ENCODE measurements at regions not wholly inside any gene's neighbourhood (a gene's known extent, or its start where the extent isn't known, plus 50 kb on each side); places are given as distances from the start of the nearest gene placed in this dataset.

- Histone ChIP-seq H3K27me3 (ENCODE audit: control insufficient read depth, insufficient read depth, low read length) (no peaks in the 10 kb centered on the region), H3K9me3 (ENCODE audit: control insufficient read depth, low read depth, low read length) (no peaks in the 10 kb centered on the region), H3K4me1 (ENCODE audit: control insufficient read depth, low read depth, low read length) (no peaks in the 10 kb centered on the region), H3K4me3 (ENCODE audit: low read length) (no peak overlapping the region), H3K36me3 (ENCODE audit: control insufficient read depth, low read depth, low read length) (no peaks in the 10 kb centered on the region), H3K9ac (ENCODE audit: low read length) (no peak overlapping the region), H3K27ac (ENCODE audit: low read length) (no peak overlapping the region)
Measured at GRCh38 chr11:116563028-116563711, 209.6 kb downstream of the BUD13 start.

- no peak overlapping the region for H3K4me3 ChIP-seq (ENCODE audit: low read length)
- no peak overlapping the region for H3K27ac ChIP-seq (ENCODE audit: low read length)
- H3K27me3 ChIP-seq (ENCODE audit: control insufficient read depth, insufficient read depth, low read length), result no peaks in the 10 kb centered on the region
- no peaks in the 10 kb centered on the region for H3K4me1 ChIP-seq (ENCODE audit: control insufficient read depth, low read depth, low read length)
- no peak overlapping the region for H3K9ac ChIP-seq (ENCODE audit: low read length)
- no peaks in the 10 kb centered on the region for H3K36me3 ChIP-seq (ENCODE audit: control insufficient read depth, low read depth, low read length)
- H3K9me3 ChIP-seq (ENCODE audit: control insufficient read depth, low read depth, low read length), result no peaks in the 10 kb centered on the region
Measured at GRCh38 chr11:116560589-116560988, 212.2 kb downstream of the BUD13 start.

GRCh38 chr11:116558504-116559211 is 214.1 kb downstream of the BUD13 start:
- H3K4me3 ChIP-seq (ENCODE audit: low read length), result no peak overlapping the region
- H3K9me3 ChIP-seq (ENCODE audit: control insufficient read depth, low read depth, low read length), result no peaks in the 10 kb centered on the region
- no peak overlapping the region for H3K9ac ChIP-seq (ENCODE audit: low read length)
- H3K4me1 ChIP-seq (ENCODE audit: control insufficient read depth, low read depth, low read length), result no peaks in the 10 kb centered on the region
- no peak overlapping the region for H3K27ac ChIP-seq (ENCODE audit: low read length)
- H3K36me3 ChIP-seq (ENCODE audit: control insufficient read depth, low read depth, low read length), result no peaks in the 10 kb centered on the region
- H3K27me3 ChIP-seq (ENCODE audit: control insufficient read depth, insufficient read depth, low read length), result no peaks in the 10 kb centered on the region

- Histone ChIP-seq H3K27me3 (ENCODE audit: control insufficient read depth, insufficient read depth, low read length) (no peaks in the 10 kb centered on the region), H3K36me3 (ENCODE audit: control insufficient read depth, low read depth, low read length) (no peaks in the 10 kb centered on the region), H3K4me1 (ENCODE audit: control insufficient read depth, low read depth, low read length) (no peaks in the 10 kb centered on the region), H3K27ac (ENCODE audit: low read length) (no peak overlapping the region), H3K4me3 (ENCODE audit: low read length) (no peak overlapping the region), H3K9ac (ENCODE audit: low read length) (no peak overlapping the region), H3K9me3 (ENCODE audit: control insufficient read depth, low read depth, low read length) (no peaks in the 10 kb centered on the region)
Measured at GRCh38 chr11:116557282-116557681, 215.5 kb downstream of the BUD13 start.

GRCh38 chr11:116556483-116556882 is 216.3 kb downstream of the BUD13 start:
- Histone ChIP-seq H3K9me3 (ENCODE audit: control insufficient read depth, low read depth, low read length) (no peaks in the 10 kb centered on the region), H3K27me3 (ENCODE audit: control insufficient read depth, insufficient read depth, low read length) (no peaks in the 10 kb centered on the region), H3K36me3 (ENCODE audit: control insufficient read depth, low read depth, low read length) (no peaks in the 10 kb centered on the region), H3K9ac (ENCODE audit: low read length) (no peak overlapping the region), H3K27ac (ENCODE audit: low read length) (no peak overlapping the region), H3K4me3 (ENCODE audit: low read length) (no peak overlapping the region), H3K4me1 (ENCODE audit: control insufficient read depth, low read depth, low read length) (no peaks in the 10 kb centered on the region)

- H3K4me3 ChIP-seq (ENCODE audit: low read length), result no peak overlapping the region
- no peaks in the 10 kb centered on the region for H3K9me3 ChIP-seq (ENCODE audit: control insufficient read depth, low read depth, low read length)
- H3K27ac ChIP-seq (ENCODE audit: low read length), result no peak overlapping the region
- H3K4me1 ChIP-seq (ENCODE audit: control insufficient read depth, low read depth, low read length), result no peaks in the 10 kb centered on the region
- no peaks in the 10 kb centered on the region for H3K36me3 ChIP-seq (ENCODE audit: control insufficient read depth, low read depth, low read length)
- H3K27me3 ChIP-seq (ENCODE audit: control insufficient read depth, insufficient read depth, low read length), result no peaks in the 10 kb centered on the region
- no peak overlapping the region for H3K9ac ChIP-seq (ENCODE audit: low read length)
Measured at GRCh38 chr11:116553482-116553881, 219.3 kb downstream of the BUD13 start.

GRCh38 chr11:116551576-116551975 is 221.2 kb downstream of the BUD13 start:
- no peaks in the 10 kb centered on the region for H3K4me1 ChIP-seq (ENCODE audit: control insufficient read depth, low read depth, low read length)
- H3K36me3 ChIP-seq (ENCODE audit: control insufficient read depth, low read depth, low read length), result no peaks in the 10 kb centered on the region
- no peak overlapping the region for H3K4me3 ChIP-seq (ENCODE audit: low read length)
- no peak overlapping the region for H3K27ac ChIP-seq (ENCODE audit: low read length)
- no peak overlapping the region for H3K9ac ChIP-seq (ENCODE audit: low read length)
- no peaks in the 10 kb centered on the region for H3K9me3 ChIP-seq (ENCODE audit: control insufficient read depth, low read depth, low read length)
- no peaks in the 10 kb centered on the region for H3K27me3 ChIP-seq (ENCODE audit: control insufficient read depth, insufficient read depth, low read length)

- no peaks in the 10 kb centered on the region for H3K27me3 ChIP-seq (ENCODE audit: control insufficient read depth, insufficient read depth, low read length)
- no peaks in the 10 kb centered on the region for H3K9me3 ChIP-seq (ENCODE audit: control insufficient read depth, low read depth, low read length)
- H3K36me3 ChIP-seq (ENCODE audit: control insufficient read depth, low read depth, low read length), result no peaks in the 10 kb centered on the region
- no peak overlapping the region for H3K9ac ChIP-seq (ENCODE audit: low read length)
- H3K27ac ChIP-seq (ENCODE audit: low read length), result no peak overlapping the region
- no peak overlapping the region for H3K4me3 ChIP-seq (ENCODE audit: low read length)
- H3K4me1 ChIP-seq (ENCODE audit: control insufficient read depth, low read depth, low read length), result no peaks in the 10 kb centered on the region
Measured at GRCh38 chr11:116548256-116548655, 224.5 kb downstream of the BUD13 start.

GRCh38 chr11:116547571-116547970 is 225.2 kb downstream of the BUD13 start:
- H3K9me3 ChIP-seq (ENCODE audit: control insufficient read depth, low read depth, low read length), result no peaks in the 10 kb centered on the region
- H3K4me1 ChIP-seq (ENCODE audit: control insufficient read depth, low read depth, low read length), result no peaks in the 10 kb centered on the region
- no peaks in the 10 kb centered on the region for H3K36me3 ChIP-seq (ENCODE audit: control insufficient read depth, low read depth, low read length)
- H3K9ac ChIP-seq (ENCODE audit: low read length), result no peak overlapping the region
- no peaks in the 10 kb centered on the region for H3K27me3 ChIP-seq (ENCODE audit: control insufficient read depth, insufficient read depth, low read length)
- no peak overlapping the region for H3K27ac ChIP-seq (ENCODE audit: low read length)
- H3K4me3 ChIP-seq (ENCODE audit: low read length), result no peak overlapping the region

- no peak overlapping the region for H3K9ac ChIP-seq (ENCODE audit: low read length)
- H3K27ac ChIP-seq (ENCODE audit: low read length), result no peak overlapping the region
- H3K27me3 ChIP-seq (ENCODE audit: control insufficient read depth, insufficient read depth, low read length), result no peaks in the 10 kb centered on the region
- H3K36me3 ChIP-seq (ENCODE audit: control insufficient read depth, low read depth, low read length), result no peaks in the 10 kb centered on the region
- no peak overlapping the region for H3K4me3 ChIP-seq (ENCODE audit: low read length)
- H3K4me1 ChIP-seq (ENCODE audit: control insufficient read depth, low read depth, low read length), result no peaks in the 10 kb centered on the region
- H3K9me3 ChIP-seq (ENCODE audit: control insufficient read depth, low read depth, low read length), result no peaks in the 10 kb centered on the region
Measured at GRCh38 chr11:116545912-116546311, 226.9 kb downstream of the BUD13 start.

GRCh38 chr11:116544721-116545120 is 228.1 kb downstream of the BUD13 start:
- Histone ChIP-seq H3K4me3 (ENCODE audit: low read length) (no peak overlapping the region), H3K4me1 (ENCODE audit: control insufficient read depth, low read depth, low read length) (no peaks in the 10 kb centered on the region), H3K9me3 (ENCODE audit: control insufficient read depth, low read depth, low read length) (no peaks in the 10 kb centered on the region), H3K36me3 (ENCODE audit: control insufficient read depth, low read depth, low read length) (no peaks in the 10 kb centered on the region), H3K27me3 (ENCODE audit: control insufficient read depth, insufficient read depth, low read length) (no peaks in the 10 kb centered on the region), H3K27ac (ENCODE audit: low read length) (no peak overlapping the region), H3K9ac (ENCODE audit: low read length) (no peak overlapping the region)

GRCh38 chr11:116543911-116544475 is 228.8 kb downstream of the BUD13 start:
- H3K36me3 ChIP-seq (ENCODE audit: control insufficient read depth, low read depth, low read length), result no peaks in the 10 kb centered on the region
- H3K4me1 ChIP-seq (ENCODE audit: control insufficient read depth, low read depth, low read length), result no peaks in the 10 kb centered on the region
- H3K9me3 ChIP-seq (ENCODE audit: control insufficient read depth, low read depth, low read length), result no peaks in the 10 kb centered on the region
- H3K27ac ChIP-seq (ENCODE audit: low read length), result no peak overlapping the region
- H3K27me3 ChIP-seq (ENCODE audit: control insufficient read depth, insufficient read depth, low read length), result no peaks in the 10 kb centered on the region
- H3K4me3 ChIP-seq (ENCODE audit: low read length), result no peak overlapping the region
- H3K9ac ChIP-seq (ENCODE audit: low read length), result no peak overlapping the region

Measured in iPS-18a (cell line).